A549 (cell line): ENCODE measurements at regions not wholly inside any gene's neighbourhood (a gene's known extent, or its start where the extent isn't known, plus 50 kb on each side); places are given as distances from the start of the nearest gene placed in this dataset.

ENCODE experiments used
- ATAC-seq, 2 experiments: fragments of 200-7000 bp in 1 of 2; fragments of >200 bp in 1 of 2; cut with Nextera tagmentation in 1 of 2; cut with Tn5 transposase in 1 of 2; 3 replicates each; pipeline versions ENCODE4 v1.8.0 to v1.9.1; 2018 to 2020; ENCODE audit warnings: mild to moderate bottlenecking in 1 of 2, moderate library complexity in 1 of 2
- CTCF ChIA-PET: fragments of 300-600 bp; sonication (Branson Sonifier 250); formaldehyde crosslinking; extraction: SDS; loops from one replicate; lab custom pipeline; 2021; ENCODE audit warnings: antibody characterized with exemption, inconsistent platforms; lab: Yijun Ruan, JAX
- POLR2A ChIA-PET: fragments of 350-600 bp; formaldehyde crosslinking; extraction: SDS; loops from one replicate; lab custom pipeline; 2021; ENCODE audit warnings: antibody characterized with exemption, inconsistent platforms; lab: Yijun Ruan, JAX
- DNase-seq, 2 experiments: peaks; one replicate each; pipeline versions ENCODE4 v3.0.0 to v3.0.0-alpha.2; 2011 to 2016; ENCODE audit warnings: low read depth in 1 of 2, low spot score in 1 of 2
- FAIRE-seq: peaks from 2 replicates; lab custom pipeline; 2011; peaks lifted over from hg19 to GRCh38; lab: Jason Lieb, UNC
- H3K27ac ChIP-seq, 2 experiments: fragments of >200 bp; sonication (Bioruptor Twin); formaldehyde crosslinking; 3 replicates each; pipeline ENCODE4 v1.5.1; 2016 to 2017
- H3K4me1 ChIP-seq: fragments of >200 bp; sonication (Bioruptor Twin); formaldehyde crosslinking; 3 replicates; pipeline ENCODE4 v1.6.1; 2016
- H3K4me2 ChIP-seq: fragments of >200 bp; sonication (Bioruptor Twin); formaldehyde crosslinking; 3 replicates; pipeline ENCODE4 v1.6.1; 2016
- H3K4me3 ChIP-seq: fragments of >200 bp; sonication (Bioruptor Twin); formaldehyde crosslinking; 3 replicates; pipeline ENCODE4 v1.5.1; 2016
- H3K9me3 ChIP-seq: fragments of >200 bp; sonication (Bioruptor Twin); formaldehyde crosslinking; 3 replicates; pipeline ENCODE4 v1.6.1; 2016
- BHLHE40 ChIP-seq: IDR thresholded peaks from 2 replicates; pipeline ENCODE4 v1.6.1; 2012; ENCODE audit warnings: low read depth, low read length, inconsistent platforms
- EP300 ChIP-seq, 2 experiments: fragments of >200 bp; sonication (Bioruptor Twin); formaldehyde crosslinking; IDR thresholded peaks; 2 replicates in 1 of 2; 3 replicates in 1 of 2; pipeline ENCODE4 v1.6.1; 2016 to 2017
- GATA3 ChIP-seq: IDR thresholded peaks from 2 replicates; pipeline ENCODE4 v1.6.1; 2012; ENCODE audit warnings: borderline replicate concordance
- HDAC2 ChIP-seq: fragments of 200-600 bp; sonication (generic); IDR thresholded peaks from 2 replicates; pipeline ENCODE4 v1.6.1; 2016
- HOXB5 ChIP-seq: fragments of 250-450 bp; sonication (Bioruptor Pico); IDR thresholded peaks from 2 replicates; pipeline ENCODE4 v1.5.0; 2020; ENCODE audit warnings: mild to moderate bottlenecking, moderate library complexity
- JUNB ChIP-seq: fragments of >200 bp; sonication (Bioruptor Twin); formaldehyde crosslinking; IDR thresholded peaks from 2 replicates; pipeline ENCODE4 v1.6.1; 2016
- MAFK ChIP-seq: fragments of 450-650 bp; IDR thresholded peaks from 2 replicates; pipeline ENCODE4 v1.6.1; 2014; ENCODE audit not compliant: partially characterized antibody
- NPAS2 ChIP-seq: fragments of 250-450 bp; sonication (Bioruptor Pico); IDR thresholded peaks from 2 replicates; pipeline ENCODE4 v1.8.0; 2022; ENCODE audit warnings: mild to moderate bottlenecking, moderate library complexity, borderline replicate concordance
- POLR2A ChIP-seq: IDR thresholded peaks from 2 replicates; pipeline ENCODE4 v1.6.1; 2012; ENCODE audit warnings: mild to moderate bottlenecking, low read length
- POLR2AphosphoS2 ChIP-seq: conservative IDR thresholded peaks from 2 replicates; pipeline ENCODE4 v1.6.1; 2012; ENCODE audit warnings: low read length, improper control_type of control experiment, inconsistent platforms
- RCOR1 ChIP-seq: fragments of 150-350 bp; IDR thresholded peaks from 2 replicates; pipeline ENCODE4 v1.6.1; 2014; ENCODE audit warnings: antibody characterized with exemption, low read length, low read depth
- RFX5 ChIP-seq: fragments of 450-650 bp; IDR thresholded peaks from 2 replicates; pipeline ENCODE4 v1.7.1; 2014; ENCODE audit warnings: antibody characterized with exemption, mild to moderate bottlenecking, moderate library complexity
- TP53 ChIP-seq: fragments of 250-450 bp; sonication (Bioruptor Pico); IDR thresholded peaks from 2 replicates; pipeline ENCODE4 v1.5.0; 2021; ENCODE audit warnings: mild to moderate bottlenecking, moderate library complexity
- ZC3H11A ChIP-seq: fragments of 450-650 bp; IDR thresholded peaks from 2 replicates; pipeline ENCODE4 v1.6.1; 2014; ENCODE audit warnings: antibody characterized with exemption, mild to moderate bottlenecking
- ZFP36 ChIP-seq: fragments of 450-650 bp; IDR thresholded peaks from 2 replicates; pipeline ENCODE4 v1.6.1; 2014; ENCODE audit warnings: borderline replicate concordance; ENCODE audit not compliant: partially characterized antibody
- ZNF302 ChIP-seq: fragments of 250-450 bp; sonication (Bioruptor Pico); IDR thresholded peaks from 2 replicates; pipeline ENCODE4 v1.9.0; 2021; ENCODE audit warnings: inconsistent platforms, mild to moderate bottlenecking, moderate library complexity
- WGBS: methylation state at CpG from one replicate; pipeline ENCODE4 v1.1.6; 2017; ENCODE audit errors: missing lambda C conversion rate; 5-methylcytosine and 5-hydroxymethylcytosine counted together
- TF ChIP-seq, protein P1 (sequence below): fragments of >200 bp; sonication (Bioruptor Twin); formaldehyde crosslinking; IDR thresholded peaks from 3 replicates; pipeline ENCODE4 v1.5.1; 2016
- TF ChIP-seq, protein P2 (sequence below): fragments of >200 bp; sonication (Bioruptor Twin); formaldehyde crosslinking; IDR thresholded peaks from 3 replicates; pipeline ENCODE4 v1.6.1; 2016

DNA sequence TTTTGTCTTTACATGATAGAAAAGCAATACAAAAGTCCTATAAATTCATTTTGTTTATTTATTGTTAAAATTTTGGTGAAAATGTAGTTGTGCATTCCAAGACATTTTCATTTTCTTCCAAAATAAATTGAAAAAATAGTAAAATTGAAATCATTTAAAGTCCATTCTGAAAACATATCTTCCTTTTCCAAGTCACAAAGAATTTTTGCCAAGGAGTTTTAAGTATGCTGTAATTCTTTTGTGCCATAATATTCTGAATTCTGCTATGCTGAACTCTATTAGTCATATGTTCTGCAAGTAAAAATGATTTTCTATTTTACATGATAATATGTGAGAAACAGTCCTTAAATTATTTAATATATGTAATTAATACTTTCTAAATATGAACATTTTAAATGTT lies 879.6 kb upstream of the SLC10A2 start:
- no peak overlapping the region for H3K4me2 ChIP-seq
- no peak overlapping the region for H3K4me3 ChIP-seq
- H3K27ac ChIP-seq = no peak overlapping the region
- H3K9me3 ChIP-seq = no peaks in the 10 kb centered on the region
- H3K4me1 ChIP-seq = no peaks in the 10 kb centered on the region
- FAIRE-seq = no peak
- CTCF ChIA-PET = no interaction called here
- DNase-seq = no peak
- TF ChIP-seq POLR2AphosphoS2 (no peak), HOXB5 (CRISPR knock-in tag) (no peak), RCOR1 (no peak), NPAS2 (CRISPR knock-in tag) (no peak), TP53 (CRISPR knock-in tag) (no peak), ZFP36 (no peak)
- TF ChIP-seq, protein P1, sequence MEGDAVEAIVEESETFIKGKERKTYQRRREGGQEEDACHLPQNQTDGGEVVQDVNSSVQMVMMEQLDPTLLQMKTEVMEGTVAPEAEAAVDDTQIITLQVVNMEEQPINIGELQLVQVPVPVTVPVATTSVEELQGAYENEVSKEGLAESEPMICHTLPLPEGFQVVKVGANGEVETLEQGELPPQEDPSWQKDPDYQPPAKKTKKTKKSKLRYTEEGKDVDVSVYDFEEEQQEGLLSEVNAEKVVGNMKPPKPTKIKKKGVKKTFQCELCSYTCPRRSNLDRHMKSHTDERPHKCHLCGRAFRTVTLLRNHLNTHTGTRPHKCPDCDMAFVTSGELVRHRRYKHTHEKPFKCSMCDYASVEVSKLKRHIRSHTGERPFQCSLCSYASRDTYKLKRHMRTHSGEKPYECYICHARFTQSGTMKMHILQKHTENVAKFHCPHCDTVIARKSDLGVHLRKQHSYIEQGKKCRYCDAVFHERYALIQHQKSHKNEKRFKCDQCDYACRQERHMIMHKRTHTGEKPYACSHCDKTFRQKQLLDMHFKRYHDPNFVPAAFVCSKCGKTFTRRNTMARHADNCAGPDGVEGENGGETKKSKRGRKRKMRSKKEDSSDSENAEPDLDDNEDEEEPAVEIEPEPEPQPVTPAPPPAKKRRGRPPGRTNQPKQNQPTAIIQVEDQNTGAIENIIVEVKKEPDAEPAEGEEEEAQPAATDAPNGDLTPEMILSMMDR = no peak
- TF ChIP-seq, protein P2, sequence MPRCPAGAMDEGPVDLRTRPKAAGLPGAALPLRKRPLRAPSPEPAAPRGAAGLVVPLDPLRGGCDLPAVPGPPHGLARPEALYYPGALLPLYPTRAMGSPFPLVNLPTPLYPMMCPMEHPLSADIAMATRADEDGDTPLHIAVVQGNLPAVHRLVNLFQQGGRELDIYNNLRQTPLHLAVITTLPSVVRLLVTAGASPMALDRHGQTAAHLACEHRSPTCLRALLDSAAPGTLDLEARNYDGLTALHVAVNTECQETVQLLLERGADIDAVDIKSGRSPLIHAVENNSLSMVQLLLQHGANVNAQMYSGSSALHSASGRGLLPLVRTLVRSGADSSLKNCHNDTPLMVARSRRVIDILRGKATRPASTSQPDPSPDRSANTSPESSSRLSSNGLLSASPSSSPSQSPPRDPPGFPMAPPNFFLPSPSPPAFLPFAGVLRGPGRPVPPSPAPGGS = no peak
- ATAC-seq = no peak
- POLR2A ChIA-PET = no interaction called here

DNA sequence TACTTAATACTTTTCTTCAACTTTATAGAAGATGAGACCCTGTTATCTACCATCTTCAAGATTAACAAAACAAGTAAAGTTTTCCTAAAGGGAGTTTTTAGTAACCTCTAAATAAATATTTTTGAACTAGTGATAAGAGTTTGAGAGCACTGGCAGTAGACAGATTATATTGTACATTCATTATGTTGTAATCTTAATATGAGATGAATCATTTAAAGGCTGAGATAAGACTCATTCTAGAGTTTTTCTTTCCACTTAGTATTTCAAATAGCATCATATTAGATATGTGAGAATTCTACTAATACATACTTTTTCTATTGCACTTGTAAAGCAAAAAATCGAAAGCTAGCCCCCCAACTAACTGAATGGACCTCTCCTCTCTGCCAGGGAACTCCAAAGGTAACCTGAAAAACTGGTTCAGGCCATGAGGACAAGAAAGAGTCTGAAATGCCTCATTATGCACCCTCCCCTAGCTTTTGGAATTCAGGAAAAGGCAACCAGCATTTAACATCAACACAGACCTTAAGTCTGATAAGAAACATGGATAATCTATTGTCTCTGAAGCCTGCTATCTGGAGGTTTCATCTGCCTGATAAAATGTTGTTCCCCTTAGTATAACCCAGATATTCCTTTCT lies 875.4 kb upstream of the SLC10A2 start:
- no peak overlapping the region for H3K27ac ChIP-seq
- WGBS = 0% methylated on average over 1 of the region's 1 CpG
- POLR2A ChIA-PET = no interaction called here
- no peak for DNase-seq
- no peak overlapping the region for H3K4me2 ChIP-seq
- H3K4me3 ChIP-seq = no peak overlapping the region
- no peak for TF ChIP-seq POLR2A
- H3K9me3 ChIP-seq = no peaks in the 10 kb centered on the region
- CTCF ChIA-PET = no interaction called here
- H3K4me1 ChIP-seq = no peaks in the 10 kb centered on the region
- no peak for FAIRE-seq
- ATAC-seq = no peak

DNA sequence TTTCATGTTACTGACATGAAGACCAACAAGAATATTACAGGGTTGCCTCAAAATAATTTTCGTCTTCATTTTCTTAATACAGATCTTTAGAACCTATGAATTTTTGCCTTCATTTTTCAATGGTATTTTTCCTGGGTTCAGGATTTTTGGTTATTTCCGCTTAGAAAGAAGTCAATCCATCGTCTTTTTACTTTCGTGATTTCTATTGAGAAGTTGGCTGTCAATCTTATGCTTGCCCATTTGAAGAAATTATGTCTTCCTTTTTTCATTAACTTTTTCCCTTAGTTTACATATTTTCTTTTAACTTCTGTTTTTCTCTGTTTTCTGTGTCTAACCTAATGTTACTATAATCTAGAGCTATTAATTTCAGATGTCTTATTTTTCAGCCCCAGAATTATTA lies 868.9 kb upstream of the SLC10A2 start:
- ATAC-seq = no peak
- H3K4me2 ChIP-seq = no peak overlapping the region
- no peak overlapping the region for H3K27ac ChIP-seq
- ChIA-PET CTCF (no interaction called here), POLR2A (no interaction called here)
- no peaks in the 10 kb centered on the region for H3K4me1 ChIP-seq
- 10% methylated on average over 4 of the region's 4 CpGs for WGBS
- no peak overlapping the region for H3K4me3 ChIP-seq
- no peak for DNase-seq
- no peak for FAIRE-seq
- no peaks in the 10 kb centered on the region for H3K9me3 ChIP-seq
- TF ChIP-seq ZNF302 = no peak
- TF ChIP-seq ZFP36 = no peak
- no peak for TF ChIP-seq ZC3H11A
- TF ChIP-seq RCOR1 = no peak
- no peak for TF ChIP-seq GATA3
- TF ChIP-seq HDAC2 = no peak
- TF ChIP-seq JUNB = no peak
- no peak for TF ChIP-seq RFX5
- no peak for TF ChIP-seq EP300 (IDR thresholded peaks at IDR 0.05)
- no peak for TF ChIP-seq BHLHE40
- TF ChIP-seq MAFK = no peak
- TF ChIP-seq, protein P1 = no peak
